GM06990 (cell line): ENCODE measurements at regions not wholly inside any gene's neighbourhood (a gene's known extent, or its start where the extent isn't known, plus 50 kb on each side); places are given as distances from the start of the nearest gene placed in this dataset.

Experiments
- DNase-seq: peaks from one replicate; pipeline ENCODE4 v3.0.0-alpha.2; 2011; ENCODE audit not compliant: insufficient read length; ENCODE audit errors: extremely low read depth
- H3K27me3 ChIP-seq: replicated peaks from 2 replicates; pipeline ENCODE4 v1.6.0; 2011; ENCODE audit warnings: low read length; ENCODE audit not compliant: control insufficient read depth, insufficient read depth
- H3K36me3 ChIP-seq: 2 replicates; pipeline ENCODE4 v1.5.1; 2011; ENCODE audit warnings: low read length; ENCODE audit not compliant: control insufficient read depth, insufficient read depth
- H3K4me3 ChIP-seq: replicated peaks from 2 replicates; pipeline ENCODE4 v1.5.1; 2011; ENCODE audit warnings: low read depth, mild to moderate bottlenecking, control low read depth, low read length
- TF ChIP-seq, protein P1 (sequence below): IDR thresholded peaks from 2 replicates; pipeline ENCODE4 v1.5.1; 2011; ENCODE audit warnings: low read length, control low read depth, mild to moderate bottlenecking, inconsistent platforms; ENCODE audit not compliant: insufficient read depth, poor library complexity, severe bottlenecking

DNA sequence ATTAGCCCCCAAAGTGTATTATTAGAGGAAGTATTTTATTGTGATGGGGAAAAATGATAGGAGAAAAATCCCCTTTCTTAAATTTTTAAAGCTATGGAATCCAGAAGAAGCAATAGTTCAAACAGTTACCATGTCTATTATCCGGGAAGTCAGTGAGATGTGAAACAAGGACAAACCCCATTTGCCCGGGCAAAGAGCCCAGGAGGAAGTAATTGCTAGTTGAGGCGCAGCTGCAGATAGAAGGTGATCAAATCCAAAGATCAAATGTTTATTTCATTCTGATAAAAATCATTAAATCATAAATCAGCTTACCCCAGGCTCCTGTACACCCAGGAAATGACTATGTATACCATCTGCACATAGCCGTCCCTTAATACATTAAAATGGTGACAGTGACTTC is 204.0 kb upstream of the CRBN start:
- TF ChIP-seq, protein P1, sequence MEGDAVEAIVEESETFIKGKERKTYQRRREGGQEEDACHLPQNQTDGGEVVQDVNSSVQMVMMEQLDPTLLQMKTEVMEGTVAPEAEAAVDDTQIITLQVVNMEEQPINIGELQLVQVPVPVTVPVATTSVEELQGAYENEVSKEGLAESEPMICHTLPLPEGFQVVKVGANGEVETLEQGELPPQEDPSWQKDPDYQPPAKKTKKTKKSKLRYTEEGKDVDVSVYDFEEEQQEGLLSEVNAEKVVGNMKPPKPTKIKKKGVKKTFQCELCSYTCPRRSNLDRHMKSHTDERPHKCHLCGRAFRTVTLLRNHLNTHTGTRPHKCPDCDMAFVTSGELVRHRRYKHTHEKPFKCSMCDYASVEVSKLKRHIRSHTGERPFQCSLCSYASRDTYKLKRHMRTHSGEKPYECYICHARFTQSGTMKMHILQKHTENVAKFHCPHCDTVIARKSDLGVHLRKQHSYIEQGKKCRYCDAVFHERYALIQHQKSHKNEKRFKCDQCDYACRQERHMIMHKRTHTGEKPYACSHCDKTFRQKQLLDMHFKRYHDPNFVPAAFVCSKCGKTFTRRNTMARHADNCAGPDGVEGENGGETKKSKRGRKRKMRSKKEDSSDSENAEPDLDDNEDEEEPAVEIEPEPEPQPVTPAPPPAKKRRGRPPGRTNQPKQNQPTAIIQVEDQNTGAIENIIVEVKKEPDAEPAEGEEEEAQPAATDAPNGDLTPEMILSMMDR = no peak
- H3K4me3 ChIP-seq = no peak overlapping the region
- no peak for DNase-seq
- no peaks in the 10 kb centered on the region for H3K36me3 ChIP-seq
- no peaks in the 10 kb centered on the region for H3K27me3 ChIP-seq

GRCh38 chr3:3372210-3372777 is 192.8 kb upstream of the CRBN start:
- Histone ChIP-seq H3K4me3 (no peak overlapping the region), H3K36me3 (no peaks in the 10 kb centered on the region), H3K27me3 (no peaks in the 10 kb centered on the region)
- TF ChIP-seq, protein P1 = no peak
- no peak for DNase-seq

- TF ChIP-seq, protein P1 = no peak
- Histone ChIP-seq H3K36me3 (no peaks in the 10 kb centered on the region), H3K4me3 (no peak overlapping the region), H3K27me3 (no peaks in the 10 kb centered on the region)
- no peak for DNase-seq
These were observed 188.8 kb upstream of the CRBN start for GRCh38 chr3:3368306-3368705.

- DNase-seq = no peak
These were observed 186.9 kb upstream of the CRBN start for GRCh38 chr3:3366386-3366785.

GRCh38 chr3:3365716-3366115 is 186.2 kb upstream of the CRBN start:
- TF ChIP-seq, protein P1 = no peak
- H3K36me3 ChIP-seq = no peaks in the 10 kb centered on the region
- DNase-seq = no peak
- no peak overlapping the region for H3K4me3 ChIP-seq
- H3K27me3 ChIP-seq = no peaks in the 10 kb centered on the region

More at GRCh38 chr3:3366386-3366785, 186.9 kb upstream of the CRBN start:
- H3K4me3 ChIP-seq = no peak overlapping the region
- TF ChIP-seq, protein P1 = no peak
- H3K36me3 ChIP-seq = no peaks in the 10 kb centered on the region
- H3K27me3 ChIP-seq = no peaks in the 10 kb centered on the region

DNA sequence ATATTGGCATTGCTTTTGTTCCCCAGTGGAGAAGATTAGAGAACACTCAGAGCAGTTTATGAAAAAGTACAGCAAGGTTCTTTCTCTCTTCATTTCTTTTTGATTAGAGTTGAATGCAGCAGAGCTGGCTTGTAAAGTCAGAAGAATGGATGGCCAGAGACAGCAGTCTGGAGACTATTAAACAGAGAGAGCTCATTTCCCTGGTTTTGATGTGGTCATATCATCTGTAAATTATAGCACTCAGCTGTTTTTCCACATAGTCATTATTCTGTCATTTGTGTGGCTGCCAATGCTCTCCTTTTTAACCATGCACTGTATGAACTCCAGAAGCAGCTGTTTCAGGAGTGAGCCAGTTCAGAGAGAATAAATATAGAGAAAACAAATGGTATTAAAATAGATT is 177.4 kb upstream of the CRBN start:
- TF ChIP-seq, protein P1 = no peak
- DNase-seq = no peak
- no peak overlapping the region for H3K4me3 ChIP-seq
- H3K36me3 ChIP-seq = no peaks in the 10 kb centered on the region
- H3K27me3 ChIP-seq = no peaks in the 10 kb centered on the region
